Epithelial cell of esophagus (primary cell): ENCODE measurements at regions not wholly inside any gene's neighbourhood (a gene's known extent, or its start where the extent isn't known, plus 50 kb on each side); places are given as distances from the start of the nearest gene placed in this dataset.

Source experiments
- DNase-seq: peaks from one replicate; pipeline ENCODE4 v3.0.0; 2010; ENCODE audit warnings: low read depth
- H3K4me3 ChIP-seq: 2 replicates; pipeline ENCODE4 v1.5.1; 2011; ENCODE audit warnings: mild to moderate bottlenecking, low read length, control low read depth
- TF ChIP-seq, protein P1 (sequence below): IDR thresholded peaks from 2 replicates; pipeline ENCODE4 v1.5.1; 2011; ENCODE audit warnings: low read depth, mild to moderate bottlenecking, low read length, control low read depth, inconsistent platforms; ENCODE audit not compliant: insufficient read depth; ENCODE audit errors: missing control alignments

DNA sequence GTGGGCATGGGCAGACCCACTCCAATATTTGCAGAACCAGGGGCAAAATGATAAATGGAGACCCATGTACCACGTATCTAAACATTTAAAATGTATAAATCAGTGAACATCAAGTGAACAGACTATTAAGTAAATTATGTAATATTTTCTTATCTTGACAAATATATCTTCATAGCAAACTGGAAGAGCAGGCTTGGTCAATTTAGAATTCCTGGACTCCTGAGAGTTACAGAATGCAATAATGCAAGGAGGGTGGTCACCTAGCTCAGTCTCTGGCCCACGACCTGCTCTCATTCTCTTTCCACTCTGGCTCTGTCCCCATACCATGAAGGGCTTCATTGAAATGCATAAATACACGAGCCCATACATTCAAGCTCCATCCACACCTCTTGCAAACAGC is 398.0 kb downstream of the ENC1 start:
- TF ChIP-seq, protein P1, sequence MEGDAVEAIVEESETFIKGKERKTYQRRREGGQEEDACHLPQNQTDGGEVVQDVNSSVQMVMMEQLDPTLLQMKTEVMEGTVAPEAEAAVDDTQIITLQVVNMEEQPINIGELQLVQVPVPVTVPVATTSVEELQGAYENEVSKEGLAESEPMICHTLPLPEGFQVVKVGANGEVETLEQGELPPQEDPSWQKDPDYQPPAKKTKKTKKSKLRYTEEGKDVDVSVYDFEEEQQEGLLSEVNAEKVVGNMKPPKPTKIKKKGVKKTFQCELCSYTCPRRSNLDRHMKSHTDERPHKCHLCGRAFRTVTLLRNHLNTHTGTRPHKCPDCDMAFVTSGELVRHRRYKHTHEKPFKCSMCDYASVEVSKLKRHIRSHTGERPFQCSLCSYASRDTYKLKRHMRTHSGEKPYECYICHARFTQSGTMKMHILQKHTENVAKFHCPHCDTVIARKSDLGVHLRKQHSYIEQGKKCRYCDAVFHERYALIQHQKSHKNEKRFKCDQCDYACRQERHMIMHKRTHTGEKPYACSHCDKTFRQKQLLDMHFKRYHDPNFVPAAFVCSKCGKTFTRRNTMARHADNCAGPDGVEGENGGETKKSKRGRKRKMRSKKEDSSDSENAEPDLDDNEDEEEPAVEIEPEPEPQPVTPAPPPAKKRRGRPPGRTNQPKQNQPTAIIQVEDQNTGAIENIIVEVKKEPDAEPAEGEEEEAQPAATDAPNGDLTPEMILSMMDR: no peak
- DNase-seq: peak; percentile 49
- H3K4me3 ChIP-seq: no peak overlapping the region

DNA sequence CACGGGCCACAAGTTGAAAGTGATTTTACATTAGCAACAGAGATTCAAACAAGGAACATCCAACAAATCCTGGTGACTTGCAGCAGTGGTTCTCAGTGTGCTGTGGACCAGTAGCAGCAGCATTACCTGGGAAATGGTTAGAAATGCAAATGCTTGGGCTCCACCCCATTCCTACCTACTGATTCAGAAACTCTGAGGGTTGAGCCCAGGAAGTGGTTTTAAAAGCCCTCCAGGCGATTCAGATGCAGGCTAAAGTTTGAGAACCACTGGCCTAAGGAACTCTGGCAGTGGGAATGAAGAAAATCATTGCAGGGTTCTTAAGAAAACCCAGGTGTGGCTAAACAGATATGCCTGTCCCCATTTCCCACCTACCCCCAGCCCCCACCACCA is 398.8 kb downstream of the ENC1 start:
- TF ChIP-seq, protein P1: no peak
- H3K4me3 ChIP-seq: no peak overlapping the region
- peak; percentile 98 for DNase-seq

DNA sequence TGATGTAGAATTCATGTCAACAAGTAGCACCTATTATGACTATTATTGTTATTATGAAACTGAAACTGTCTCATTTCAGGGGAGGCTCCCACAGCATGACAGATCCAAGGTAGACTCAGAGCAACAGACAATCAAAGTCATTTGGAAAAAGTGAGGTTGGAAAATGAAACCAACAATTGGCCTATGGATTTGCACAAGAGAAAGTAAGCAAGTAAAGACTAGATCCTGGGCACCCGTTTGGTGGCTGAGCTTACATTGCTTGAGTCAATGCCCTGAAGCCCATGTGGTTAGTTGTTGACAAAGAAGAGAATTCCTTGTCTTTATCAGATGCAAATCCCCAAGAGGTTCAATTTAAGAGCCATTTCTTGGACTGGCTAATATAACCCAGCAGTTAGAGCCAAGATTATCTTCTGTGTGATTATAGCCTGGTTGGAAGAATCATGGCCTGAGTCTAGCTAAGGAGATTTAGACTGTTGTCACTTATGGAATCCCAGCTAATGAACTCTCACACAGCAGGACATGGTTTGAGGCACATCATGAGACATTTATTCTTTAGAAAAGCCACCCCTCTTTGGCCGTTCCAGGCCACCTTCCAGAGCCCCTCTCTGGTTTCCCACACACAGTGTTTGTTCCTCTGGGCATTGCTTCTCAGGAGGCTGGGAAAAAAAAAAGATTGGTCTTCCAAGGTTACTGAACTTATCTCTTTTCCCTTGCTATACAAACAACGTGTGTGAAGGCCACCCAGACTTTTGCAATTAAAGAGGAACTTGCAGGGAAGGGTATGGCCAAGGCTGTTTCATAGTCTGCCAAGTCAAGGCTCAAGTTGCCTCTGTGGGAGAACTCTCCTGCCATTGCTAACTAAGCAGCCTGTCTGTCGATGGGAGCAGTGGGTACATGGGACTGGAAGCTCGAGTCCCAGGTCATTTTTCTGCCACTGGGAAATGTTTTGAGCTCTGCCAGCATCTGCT is 399.5 kb downstream of the ENC1 start:
- TF ChIP-seq, protein P1: no peak
- no peak overlapping the region for H3K4me3 ChIP-seq
- peak; percentile 99 for DNase-seq

DNA sequence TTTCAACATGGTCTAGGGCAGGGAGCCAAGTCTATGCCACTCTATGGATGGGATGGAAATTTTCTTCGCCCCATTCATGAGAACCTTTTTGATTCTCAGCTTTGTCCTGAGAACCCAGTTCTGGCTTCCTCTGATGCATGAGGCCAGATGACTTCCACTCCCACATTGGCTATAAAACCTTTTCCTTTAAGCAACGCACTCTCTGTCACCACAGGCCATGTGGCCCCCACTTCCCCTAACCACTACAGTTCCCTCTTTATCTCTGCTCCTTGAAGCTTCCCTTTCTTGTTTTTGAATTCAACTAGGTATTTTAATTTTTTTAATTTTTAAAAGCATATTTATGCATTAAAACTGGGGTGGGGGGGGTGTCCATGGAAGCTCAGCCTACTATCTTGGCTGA is 401.3 kb downstream of the ENC1 start:
- DNase-seq: no peak
- H3K4me3 ChIP-seq: no peak overlapping the region
- TF ChIP-seq, protein P1: no peak

DNA sequence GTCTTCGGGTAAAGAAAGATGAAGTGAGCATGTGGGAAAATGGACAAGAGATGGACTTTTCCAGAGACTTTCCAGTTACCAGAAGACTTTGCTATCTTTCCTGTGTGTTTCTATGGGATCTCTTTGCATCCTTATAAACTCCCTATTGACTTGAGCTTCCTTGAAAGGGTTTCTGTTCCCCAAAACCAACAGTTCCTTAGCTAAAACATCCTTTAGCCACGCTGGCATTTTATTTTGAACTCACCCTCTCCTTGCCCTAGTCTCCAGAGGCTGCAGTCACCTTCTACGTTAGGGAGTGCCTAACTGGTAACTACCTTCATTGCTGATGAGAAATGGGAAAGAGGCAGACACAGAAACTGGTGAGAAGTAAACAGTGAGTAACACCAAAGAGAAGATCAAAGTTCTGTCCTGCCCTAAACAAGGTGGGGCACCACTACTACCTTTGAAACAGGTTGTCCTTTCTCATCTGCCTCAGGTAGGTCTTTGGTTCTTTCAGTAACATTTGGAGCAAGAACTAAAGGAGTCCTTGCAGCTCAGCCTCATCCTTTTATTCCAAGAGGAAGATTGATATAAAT is 402.9 kb downstream of the ENC1 start:
- H3K4me3 ChIP-seq: no peak overlapping the region
- DNase-seq: peak; percentile 85
- TF ChIP-seq, protein P1: no peak

DNA sequence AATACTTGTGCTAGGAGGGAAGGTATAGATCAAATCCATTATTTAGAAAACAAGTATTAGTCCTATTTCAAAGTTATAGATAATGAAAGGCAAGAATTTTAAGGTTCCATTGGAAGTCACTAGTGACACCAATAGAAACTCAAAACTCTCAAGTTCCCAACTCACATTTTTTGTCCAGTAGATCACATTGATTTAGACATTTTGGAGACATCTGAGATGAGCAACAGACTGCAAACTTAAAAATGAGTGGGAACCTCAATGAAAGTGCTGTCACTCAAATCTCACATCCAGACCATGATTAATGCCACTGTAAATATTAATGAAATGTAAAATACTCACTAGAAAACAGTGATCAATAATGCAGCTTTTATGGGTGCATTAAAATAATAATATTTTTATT is 405.0 kb downstream of the ENC1 start:
- TF ChIP-seq, protein P1: no peak
- DNase-seq: no peak

More for the DNA sequence above, 405.0 kb downstream of the ENC1 start:
- no peak overlapping the region for H3K4me3 ChIP-seq
